ENCODE measurements at regions not wholly inside any gene's neighbourhood (a gene's known extent, or its start where the extent isn't known, plus 50 kb on each side); places are given as distances from the start of the nearest gene placed in this dataset.

DNA sequence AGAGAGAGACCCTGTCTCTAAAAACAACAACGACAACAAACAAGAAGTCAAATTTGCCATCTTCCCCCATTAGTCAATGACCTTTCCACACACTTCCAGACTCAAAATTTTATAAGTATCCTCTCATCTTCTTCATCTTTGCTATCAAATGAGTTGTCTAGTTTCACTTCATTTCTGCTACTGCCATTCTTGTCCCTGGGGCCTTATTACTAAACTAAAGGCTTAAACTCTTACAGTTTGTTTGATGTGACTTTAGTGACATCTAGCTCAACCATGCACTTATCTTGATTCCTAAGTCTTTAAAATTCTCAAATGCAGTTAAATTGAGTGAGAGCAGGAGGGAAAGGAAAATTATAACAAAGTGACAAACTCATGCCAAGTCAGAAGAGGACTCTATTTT lies 271.8 kb upstream of the GK2 start:
- TF ChIP-seq POLR2A (IDR thresholded peaks at IDR 0.05) (no peak), CTCF (IDR thresholded peaks at IDR 0.05) (no peak)
